ENCODE measurements at regions not wholly inside any gene's neighbourhood (a gene's known extent, or its start where the extent isn't known, plus 50 kb on each side); places are given as distances from the start of the nearest gene placed in this dataset.

GRCh38 chr4:102437111-102437510 lies 64.0 kb upstream of the NFKB1 start:
- no peak for DNase-seq (ENCODE audit: low read depth, low spot score)
- Histone ChIP-seq H3K27me3 (ENCODE audit: control insufficient read depth in 2 of 2, insufficient read depth in 2 of 2, low read length in 2 of 2) (no peaks in the 10 kb centered on the region), H2AFZ (ENCODE audit: low read depth, low read length) (no peak overlapping the region), H3K36me3 (ENCODE audit: control insufficient read depth in 2 of 2, extremely low read depth in 1 of 2, insufficient read depth in 2 of 2, low read length in 2 of 2) (no peaks in the 10 kb centered on the region), H3K4me3 (replicated peaks in 1 of 3; ENCODE audit: insufficient read depth in 1 of 3, low read depth in 1 of 3, low read length in 3 of 3) (no peak overlapping the region), H3K79me2 (ENCODE audit: control insufficient read depth, insufficient read depth, low read length) (no peaks in the 10 kb centered on the region), H3K9me1 (replicated peaks; ENCODE audit: control insufficient read depth, extremely low read depth, insufficient read depth, low read length) (no peaks in the 10 kb centered on the region), H3K4me1 (ENCODE audit: control insufficient read depth, extremely low read depth, insufficient read depth, low read length) (no peaks in the 10 kb centered on the region), H3K9ac (replicated peaks; ENCODE audit: extremely low read depth, insufficient read depth, low read length) (no peak overlapping the region), H3K9me3 (replicated peaks; ENCODE audit: control insufficient read depth, insufficient read depth, low read length) (no peaks in the 10 kb centered on the region), H4K20me1 (replicated peaks; ENCODE audit: control insufficient read depth, extremely low read depth, insufficient read depth, low read length) (no peaks in the 10 kb centered on the region), H3K27ac (ENCODE audit: insufficient read depth, low read depth, low read length) (no peak overlapping the region), H3K4me2 (ENCODE audit: insufficient read depth, low read length) (no peak overlapping the region)
- no peak for FAIRE-seq
- dilution Hi-C loops (cut with MboI; ENCODE audit: extremely low pct_ligation_motif_present, low sequenced_read_pairs): no loop called here
- ChIA-PET POLR2A (no interaction called here), CTCF (interaction anchor here (0.9 kb wide), 1 partner anchor 9 kb away, joined by 3 read pairs; no protein-coding TSS in a partner anchor)
- BruUV-seq (replicated peaks): no TSS peak
- no peak for TF ChIP-seq MYC (IDR thresholded peaks at IDR 0.05; ENCODE audit: low read depth, low read length)
- TF ChIP-seq POLR2A (IDR thresholded peaks at IDR 0.05; ENCODE audit: low read depth, low read length): no peak
- TF ChIP-seq POLR2AphosphoS5 (IDR thresholded peaks at IDR 0.05; ENCODE audit: insufficient read depth, low read depth, low read length): no peak
- no peak for TF ChIP-seq EZH2 (IDR thresholded peaks at IDR 0.05; ENCODE audit: borderline replicate concordance, low read depth, low read length, severe bottlenecking)
- no peak for TF ChIP-seq FOS (IDR thresholded peaks at IDR 0.05; ENCODE audit: borderline replicate concordance, insufficient read depth, low read length)
- TF ChIP-seq MAX (IDR thresholded peaks at IDR 0.05; ENCODE audit: insufficient read depth, insufficient read length): no peak
- TF ChIP-seq CTCF (IDR thresholded peaks at IDR 0.05; ENCODE audit: extremely low read depth in 1 of 2, insufficient read depth in 1 of 2, low read depth in 1 of 2, low read length in 2 of 2): no peak
- no peak for TF ChIP-seq JUN (IDR thresholded peaks at IDR 0.05; ENCODE audit: borderline replicate concordance, insufficient read depth, insufficient read length, low read depth)
- TF ChIP-seq GATA2 (IDR thresholded peaks at IDR 0.05; ENCODE audit: insufficient read depth, insufficient read length, low read depth, low read length): no peak
- intact Hi-C loops (cut with micrococcal nuclease): loop anchor here (10.0 kb wide), 2 partner anchors 328 to 1262 kb away; partner anchors contain the start of gene MANBA
